Stomach smooth muscle (tissue), 2 donors: ENCODE measurements at regions not wholly inside any gene's neighbourhood (a gene's known extent, or its start where the extent isn't known, plus 50 kb on each side); places are given as distances from the start of the nearest gene placed in this dataset.
"Not testable (repeated sequence)": the region's sequence is repeated elsewhere in the genome, so short reads cannot be mapped to it uniquely, and the experiment has no call there.

Experiments used
- H3K27ac ChIP-seq: one replicate; pipeline ENCODE4 v1.7.0; 2013; ENCODE audit warnings: mild to moderate bottlenecking, low read length, inconsistent platforms
- H3K27me3 ChIP-seq, 2 donors: one replicate each; pipeline ENCODE4 v1.7.0; 2013; ENCODE audit warnings: low read length in 2 of 2; ENCODE audit not compliant: insufficient read depth in 2 of 2, control insufficient read depth in 1 of 2
- H3K36me3 ChIP-seq, 2 donors: one replicate each; pipeline ENCODE4 v1.7.0; 2013; ENCODE audit warnings: low read length in 2 of 2; ENCODE audit not compliant: control insufficient read depth in 2 of 2, insufficient read depth in 2 of 2
- H3K4me1 ChIP-seq: one replicate; pipeline ENCODE4 v1.7.0; 2013; ENCODE audit warnings: low read length; ENCODE audit not compliant: control insufficient read depth, insufficient read depth
- H3K4me3 ChIP-seq, 2 donors: one replicate each; pipeline ENCODE4 v1.7.0; 2013; ENCODE audit warnings: low read length in 2 of 2
- H3K9ac ChIP-seq, 2 donors: one replicate each; pipeline ENCODE4 v1.7.0; 2013; ENCODE audit warnings: low read length in 2 of 2, mild to moderate bottlenecking in 1 of 2
- H3K9me3 ChIP-seq, 2 donors: one replicate each; pipeline ENCODE4 v1.7.0; 2013; ENCODE audit warnings: low read length in 2 of 2; ENCODE audit not compliant: control insufficient read depth in 2 of 2
- donor health status: healthy.
- donor health status: Pancreatic carcinoma.

DNA sequence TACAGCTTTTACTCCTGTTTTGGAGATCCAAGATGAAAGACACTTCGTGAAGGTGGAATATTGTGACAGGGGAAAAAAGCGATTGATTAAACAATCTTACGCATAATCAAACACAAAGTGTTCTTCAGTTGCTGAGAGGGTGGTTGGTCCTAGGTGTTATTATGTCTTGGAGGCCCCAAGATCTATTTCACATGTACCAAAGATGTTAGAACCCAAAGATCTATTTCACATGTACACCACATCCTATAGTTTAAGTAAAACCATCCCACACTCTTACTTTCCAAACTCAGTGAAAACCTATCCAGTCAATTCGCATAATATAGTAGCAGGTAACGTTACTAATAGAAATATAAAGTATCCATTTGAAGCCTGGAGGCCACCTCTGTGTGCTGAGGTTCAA, 242.6 kb upstream of the MAF start:
- Histone ChIP-seq H3K4me3 (no peak overlapping the region), H3K9me3 (no peaks in the 10 kb centered on the region), H3K9ac (no peak overlapping the region), H3K4me1 (peaks cover 15% of the 10 kb centered on the region), H3K27me3 (no peaks in the 10 kb centered on the region), H3K36me3 (no peaks in the 10 kb centered on the region), H3K27ac (no peak overlapping the region)

DNA sequence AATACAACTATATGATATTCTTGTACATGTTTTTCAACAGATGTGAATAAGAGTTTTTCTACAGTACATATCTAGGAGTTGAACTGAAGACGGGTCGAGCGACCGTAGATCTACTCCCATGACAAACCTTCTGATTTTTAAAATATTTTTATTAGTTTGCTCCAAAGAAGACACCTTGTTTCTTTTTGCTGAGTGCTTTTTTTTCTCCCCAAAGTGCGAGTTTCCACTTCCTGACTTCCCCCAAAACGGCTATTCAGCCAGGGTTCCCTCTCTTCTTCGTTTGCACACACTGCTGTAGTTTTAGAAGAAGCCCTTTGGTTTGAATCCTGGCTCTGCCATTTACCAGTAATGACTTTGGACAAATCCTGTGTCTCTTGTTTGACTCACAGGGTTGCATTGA, 241.7 kb upstream of the MAF start:
- H3K9ac ChIP-seq: no peak overlapping the region
- H3K36me3 ChIP-seq: no peaks in the 10 kb centered on the region
- no peaks in the 10 kb centered on the region for H3K27me3 ChIP-seq
- no peak overlapping the region for H3K27ac ChIP-seq
- H3K9me3 ChIP-seq: no peaks in the 10 kb centered on the region
- H3K4me1 ChIP-seq: peaks cover 15% of the 10 kb centered on the region
- H3K4me3 ChIP-seq: no peak overlapping the region

DNA sequence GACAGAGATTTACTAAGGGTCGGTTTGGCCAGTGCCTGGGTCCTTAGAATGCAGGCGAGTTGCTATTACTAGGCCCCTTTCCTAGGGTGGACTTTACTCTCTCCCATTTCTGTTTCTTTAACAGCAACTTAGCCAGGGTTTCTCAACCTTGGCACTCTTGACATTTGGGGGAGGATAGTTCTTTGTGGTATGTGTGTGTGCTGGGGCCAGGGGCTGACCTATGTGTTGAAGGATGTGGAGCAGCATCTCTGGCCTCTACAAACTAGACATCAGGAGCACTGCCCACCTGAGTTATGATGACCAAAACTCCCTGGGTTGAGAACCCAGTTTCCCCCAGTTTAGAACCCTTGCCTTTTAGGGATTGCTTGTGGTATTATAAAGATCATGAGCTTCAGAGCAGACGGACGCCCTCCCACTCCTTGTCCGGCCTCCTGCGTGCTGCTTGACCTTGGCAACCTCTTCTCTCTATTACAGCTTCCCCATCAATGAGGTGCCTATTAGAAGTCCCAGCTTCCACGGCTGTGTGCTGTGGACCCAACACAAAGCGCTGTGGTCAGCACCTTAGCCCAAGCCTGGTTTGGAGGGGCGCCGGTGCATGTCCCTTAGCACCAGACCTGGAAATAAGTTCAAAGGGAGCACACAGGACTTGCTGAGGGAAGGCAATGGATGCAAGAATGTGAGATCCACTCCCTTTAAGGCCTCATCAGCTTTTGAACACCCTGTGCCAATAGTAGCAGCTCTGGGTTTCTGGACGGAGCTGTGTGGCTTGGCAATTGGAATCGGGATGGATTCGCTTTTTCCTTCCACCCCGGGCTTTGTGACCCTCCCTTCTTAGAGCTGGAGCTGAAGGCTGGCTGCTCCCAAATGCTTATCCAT, 239.2 kb upstream of the MAF start:
- Histone ChIP-seq H3K36me3 (no peaks in the 10 kb centered on the region), H3K4me3 (no peak overlapping the region), H3K27me3 (no peaks in the 10 kb centered on the region), H3K4me1 (peaks cover 15% of the 10 kb centered on the region), H3K27ac (no peak overlapping the region), H3K9ac (no peak overlapping the region), H3K9me3 (no peaks in the 10 kb centered on the region)

DNA sequence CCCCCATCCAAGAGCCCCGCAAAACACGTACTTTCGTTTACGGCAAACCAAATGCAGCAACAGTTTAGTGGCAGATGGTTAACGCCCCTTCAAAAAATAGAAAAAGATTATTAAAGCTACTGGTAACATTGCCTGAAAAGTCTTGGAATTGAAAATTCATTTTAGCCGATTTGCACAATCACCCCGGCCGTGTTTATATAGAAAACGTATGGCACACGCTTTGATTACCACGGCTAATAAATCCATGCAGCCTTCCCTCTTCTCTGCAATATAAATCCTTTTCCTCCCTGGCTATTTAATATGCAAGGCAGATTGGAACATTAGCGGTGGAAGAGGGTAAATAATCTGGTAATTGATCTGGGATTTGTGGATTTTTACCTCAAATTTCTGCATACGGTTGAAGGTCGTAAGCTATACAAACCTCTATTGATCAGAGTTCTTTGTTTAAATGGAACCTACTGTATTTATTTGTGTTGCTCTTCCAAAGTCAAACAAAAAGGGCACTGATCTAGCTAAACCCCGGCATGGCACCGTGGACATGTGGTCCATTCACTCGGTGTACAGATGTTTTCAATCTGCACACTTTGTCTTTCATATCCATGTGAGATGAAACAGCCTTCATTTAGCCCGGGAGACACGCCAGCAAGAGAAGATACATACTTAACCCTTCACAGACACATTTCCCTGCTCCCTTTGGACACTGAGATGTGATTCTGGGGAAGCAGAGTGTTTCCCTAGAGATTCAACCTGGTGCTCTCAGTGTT, 238.1 kb upstream of the MAF start:
- no peaks in the 10 kb centered on the region for H3K27me3 ChIP-seq
- H3K36me3 ChIP-seq: no peaks in the 10 kb centered on the region
- H3K4me3 ChIP-seq: peak overlapping the region in 1 of 2 donors; percentile 8
- no peaks in the 10 kb centered on the region for H3K9me3 ChIP-seq
- H3K9ac ChIP-seq: no peak overlapping the region
- H3K27ac ChIP-seq: no peak overlapping the region
- H3K4me1 ChIP-seq: peaks cover 15% of the 10 kb centered on the region

DNA sequence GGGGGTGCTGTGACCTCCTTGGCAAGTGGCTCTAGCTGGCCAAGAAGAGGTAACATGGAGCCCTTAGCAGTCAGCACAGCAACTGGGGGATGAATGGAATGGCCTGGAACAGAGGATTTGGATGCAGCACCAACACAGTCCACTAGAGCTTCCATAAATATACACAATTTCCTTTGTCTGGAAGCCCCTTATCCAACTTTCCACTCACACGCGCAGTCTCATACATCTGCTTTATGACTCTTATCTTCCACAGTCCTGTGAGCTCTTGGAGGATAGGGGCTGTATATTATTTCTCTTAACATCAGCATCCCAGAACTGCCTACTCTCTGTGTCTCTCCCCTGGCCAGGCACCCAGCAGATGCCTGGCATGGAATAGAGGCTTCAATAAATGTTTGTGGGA, 235.6 kb upstream of the MAF start:
- Histone ChIP-seq H3K27me3 (no peaks in the 10 kb centered on the region), H3K4me1 (peaks cover 15% of the 10 kb centered on the region), H3K4me3 (no peak overlapping the region), H3K9me3 (no peaks in the 10 kb centered on the region), H3K9ac (no peak overlapping the region), H3K36me3 (no peaks in the 10 kb centered on the region), H3K27ac (no peak overlapping the region)

DNA sequence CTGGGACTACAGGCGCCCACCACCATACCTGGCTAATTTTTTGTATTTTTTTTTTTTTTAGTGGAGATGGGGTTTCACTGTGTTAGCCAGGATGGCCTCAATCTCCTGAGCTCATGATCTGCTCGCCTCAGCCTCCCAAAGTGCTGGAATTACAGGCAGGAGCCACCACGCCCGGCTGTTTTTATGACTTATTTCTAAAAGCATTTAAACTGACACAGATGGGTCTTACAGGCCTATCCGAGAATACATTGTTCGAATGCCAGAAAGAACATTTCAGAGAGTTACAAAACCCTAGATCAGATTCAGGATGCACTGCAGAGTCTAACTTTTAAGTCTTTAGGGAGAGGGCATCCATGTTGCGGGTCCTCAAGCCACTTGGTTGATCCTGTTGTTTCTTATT, 234.7 kb upstream of the MAF start:
- Histone ChIP-seq H3K27me3 (no peaks in the 10 kb centered on the region), H3K27ac (no peak overlapping the region)

DNA sequence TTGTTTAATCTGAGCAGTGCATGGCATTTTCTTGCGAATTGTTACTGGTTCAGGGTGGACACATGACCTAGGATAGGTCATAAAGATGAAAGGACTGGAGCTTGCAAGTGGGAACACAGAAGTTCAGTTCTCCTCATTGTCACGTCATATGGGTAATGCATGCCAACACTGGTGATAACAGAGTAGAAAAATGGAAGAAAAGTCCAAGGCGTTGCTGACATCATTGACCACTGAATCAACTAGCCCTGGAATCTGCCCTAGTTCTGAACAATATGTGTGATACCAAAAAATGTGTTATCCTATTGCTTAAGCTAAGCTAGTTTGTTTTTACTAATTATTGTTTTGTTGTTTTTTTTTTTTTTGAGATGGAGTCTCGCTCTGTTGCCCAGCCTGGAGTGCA, 234.2 kb upstream of the MAF start:
- H3K9ac ChIP-seq: no peak overlapping the region
- H3K36me3 ChIP-seq: no peaks in the 10 kb centered on the region
- H3K4me3 ChIP-seq: no peak overlapping the region
- H3K27me3 ChIP-seq: no peaks in the 10 kb centered on the region
- no peak overlapping the region for H3K27ac ChIP-seq
- peaks cover 9% of the 10 kb centered on the region for H3K4me1 ChIP-seq
- no peaks in the 10 kb centered on the region for H3K9me3 ChIP-seq

More for the DNA sequence above, 234.7 kb upstream of the MAF start:
- Histone ChIP-seq H3K4me1 (peaks cover 14% of the 10 kb centered on the region), H3K36me3 (no peaks in the 10 kb centered on the region), H3K4me3 (no peak overlapping the region), H3K9me3 (no peaks in the 10 kb centered on the region), H3K9ac (no peak overlapping the region)

DNA sequence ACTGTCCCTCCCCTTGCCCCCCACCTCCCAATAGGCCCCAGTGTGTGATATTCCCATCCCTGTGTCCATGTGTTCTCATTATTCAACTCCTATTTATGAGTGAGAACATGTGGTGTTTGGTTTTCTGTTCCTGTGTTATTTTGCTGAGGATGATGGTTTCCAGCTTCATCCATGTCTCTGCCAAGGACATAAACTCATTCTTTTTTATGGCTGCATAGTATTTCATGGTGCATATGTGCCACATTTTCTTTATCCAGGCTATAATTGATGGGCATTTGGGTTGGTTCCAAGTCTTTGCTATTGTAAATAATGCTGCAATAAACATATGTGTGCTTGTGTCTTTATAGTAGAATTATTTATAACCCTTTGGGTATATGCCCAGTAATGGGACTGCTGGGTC, 233.5 kb upstream of the MAF start:
- not testable (repeated sequence) for H3K9me3 ChIP-seq, H3K27me3 ChIP-seq, H3K9ac ChIP-seq, H3K27ac ChIP-seq, H3K36me3 ChIP-seq, H3K4me1 ChIP-seq, H3K4me3 ChIP-seq

DNA sequence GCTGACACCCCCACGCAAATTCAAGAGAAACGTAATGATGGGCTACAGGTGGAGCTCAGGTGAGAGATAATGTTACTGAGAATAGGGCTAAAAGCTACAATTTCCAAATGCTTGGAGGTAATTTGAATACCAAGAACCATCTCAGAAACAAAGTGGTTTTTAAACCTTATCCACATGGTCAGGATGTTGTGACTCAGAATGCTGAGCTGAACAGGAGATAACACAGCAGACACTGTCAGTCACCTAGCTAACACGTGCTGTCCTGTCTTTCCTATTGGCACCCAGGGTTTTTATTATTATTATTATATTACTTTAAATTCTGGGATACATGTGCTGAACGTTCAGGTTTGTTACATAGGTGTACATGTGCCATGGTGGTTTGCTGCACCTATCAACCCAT, 233.0 kb upstream of the MAF start:
- H3K4me1 ChIP-seq: no peaks in the 10 kb centered on the region
- no peak overlapping the region for H3K9ac ChIP-seq
- H3K27ac ChIP-seq: no peak overlapping the region
- no peaks in the 10 kb centered on the region for H3K27me3 ChIP-seq
- H3K9me3 ChIP-seq: no peaks in the 10 kb centered on the region
- H3K36me3 ChIP-seq: no peaks in the 10 kb centered on the region
- no peak overlapping the region for H3K4me3 ChIP-seq

DNA sequence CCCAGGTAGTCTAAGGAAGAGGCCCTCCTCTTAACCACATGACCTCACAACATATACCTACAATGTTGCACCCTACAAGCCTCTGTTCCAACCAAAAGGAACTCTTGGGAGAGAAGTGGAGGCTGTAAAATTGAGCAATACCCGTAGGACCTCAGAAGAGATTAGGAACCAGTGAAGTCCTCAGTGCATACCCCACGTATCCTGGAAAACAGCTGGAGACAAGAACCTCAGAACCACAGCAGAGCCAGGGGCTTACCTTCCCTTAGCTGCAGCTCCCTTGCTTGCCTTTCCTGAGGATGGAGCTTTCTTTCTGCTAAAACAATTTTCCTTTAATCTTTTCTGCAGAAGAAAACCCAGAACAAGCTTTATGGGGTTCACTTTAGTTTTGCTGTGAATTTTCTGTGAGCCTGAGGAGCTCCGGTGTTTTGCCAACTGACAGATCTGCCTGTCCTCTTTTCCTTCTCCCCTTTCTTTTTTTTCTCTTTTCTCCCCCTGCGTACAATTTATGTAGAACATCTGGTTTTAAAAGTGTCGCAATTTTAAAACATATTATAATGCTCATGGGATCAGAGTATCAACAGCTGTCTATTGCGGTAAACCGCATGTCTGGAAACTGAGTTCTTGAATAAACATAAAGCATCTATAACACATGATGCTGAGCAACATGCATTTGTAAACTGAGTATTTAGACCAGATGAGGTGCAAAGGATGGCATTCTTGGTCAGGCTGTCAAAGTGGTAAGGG, 226.4 kb upstream of the MAF start:
- no peaks in the 10 kb centered on the region for H3K36me3 ChIP-seq
- H3K4me1 ChIP-seq: no peaks in the 10 kb centered on the region
- H3K4me3 ChIP-seq: no peak overlapping the region
- H3K27me3 ChIP-seq: no peaks in the 10 kb centered on the region
- H3K27ac ChIP-seq: no peak overlapping the region
- no peak overlapping the region for H3K9ac ChIP-seq
- H3K9me3 ChIP-seq: no peaks in the 10 kb centered on the region
